HEK293 (cell line): ENCODE measurements at regions not wholly inside any gene's neighbourhood (a gene's known extent, or its start where the extent isn't known, plus 50 kb on each side); places are given as distances from the start of the nearest gene placed in this dataset.

Experiments used
- YY1 ChIP-seq: fragments of 450-650 bp; formaldehyde crosslinking; IDR thresholded peaks from 2 replicates; pipeline ENCODE4 v1.5.1; 2018; ENCODE audit warnings: missing biosample characterization, missing genetic modification characterization
- ZBTB1 ChIP-seq: fragments of 450-650 bp; formaldehyde crosslinking; IDR thresholded peaks from 2 replicates; pipeline ENCODE4 v1.5.1; 2016; ENCODE audit warnings: missing biosample characterization, missing genetic modification characterization
- ZFP69B ChIP-seq: fragments of 450-650 bp; formaldehyde crosslinking; IDR thresholded peaks from 2 replicates; pipeline ENCODE4 v1.5.1; 2016; ENCODE audit warnings: missing biosample characterization, missing genetic modification characterization
- ZNF175 ChIP-seq: fragments of 450-650 bp; formaldehyde crosslinking; IDR thresholded peaks from 2 replicates; pipeline ENCODE4 v1.5.1; 2016; ENCODE audit warnings: missing biosample characterization, missing genetic modification characterization
- ZNF221 ChIP-seq: fragments of 450-650 bp; formaldehyde crosslinking; IDR thresholded peaks from 2 replicates; pipeline ENCODE4 v1.5.1; 2017; ENCODE audit warnings: missing biosample characterization, missing genetic modification characterization, borderline replicate concordance
- ZNF23 ChIP-seq: fragments of 450-650 bp; formaldehyde crosslinking; IDR thresholded peaks from 2 replicates; pipeline ENCODE4 v1.5.1; 2016; ENCODE audit warnings: missing biosample characterization, missing genetic modification characterization, borderline replicate concordance
- TF ChIP-seq, protein P1 (sequence below): fragments of 450-650 bp; formaldehyde crosslinking; IDR thresholded peaks from 2 replicates; pipeline ENCODE4 v1.5.1; 2016; ENCODE audit warnings: missing biosample characterization, missing genetic modification characterization
- TF ChIP-seq, protein P2 (sequence below): fragments of 450-650 bp; formaldehyde crosslinking; IDR thresholded peaks from 2 replicates; pipeline ENCODE4 v1.5.1; 2017; ENCODE audit warnings: missing biosample characterization, mild to moderate bottlenecking, missing genetic modification characterization, moderate library complexity

DNA sequence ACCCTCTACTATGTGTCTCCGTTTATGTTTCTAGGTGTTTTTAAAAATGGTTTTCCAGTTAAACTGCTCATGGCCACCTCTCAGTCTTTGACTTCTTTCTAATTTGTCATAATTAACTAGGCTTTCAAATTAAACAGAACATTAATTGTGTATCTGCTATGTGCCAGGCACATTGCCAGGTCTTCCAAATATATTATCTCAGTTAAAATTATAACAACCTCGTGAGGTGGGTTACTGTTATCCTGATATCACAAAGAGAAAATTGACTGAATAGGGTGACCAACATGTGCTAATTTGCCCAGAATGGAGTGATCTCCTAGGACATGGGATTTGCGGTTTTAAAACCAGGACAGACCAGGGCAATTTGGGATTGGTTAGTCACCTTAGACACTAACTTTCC is 222.4 kb upstream of the TLE3 start:
- TF ChIP-seq, protein P1, sequence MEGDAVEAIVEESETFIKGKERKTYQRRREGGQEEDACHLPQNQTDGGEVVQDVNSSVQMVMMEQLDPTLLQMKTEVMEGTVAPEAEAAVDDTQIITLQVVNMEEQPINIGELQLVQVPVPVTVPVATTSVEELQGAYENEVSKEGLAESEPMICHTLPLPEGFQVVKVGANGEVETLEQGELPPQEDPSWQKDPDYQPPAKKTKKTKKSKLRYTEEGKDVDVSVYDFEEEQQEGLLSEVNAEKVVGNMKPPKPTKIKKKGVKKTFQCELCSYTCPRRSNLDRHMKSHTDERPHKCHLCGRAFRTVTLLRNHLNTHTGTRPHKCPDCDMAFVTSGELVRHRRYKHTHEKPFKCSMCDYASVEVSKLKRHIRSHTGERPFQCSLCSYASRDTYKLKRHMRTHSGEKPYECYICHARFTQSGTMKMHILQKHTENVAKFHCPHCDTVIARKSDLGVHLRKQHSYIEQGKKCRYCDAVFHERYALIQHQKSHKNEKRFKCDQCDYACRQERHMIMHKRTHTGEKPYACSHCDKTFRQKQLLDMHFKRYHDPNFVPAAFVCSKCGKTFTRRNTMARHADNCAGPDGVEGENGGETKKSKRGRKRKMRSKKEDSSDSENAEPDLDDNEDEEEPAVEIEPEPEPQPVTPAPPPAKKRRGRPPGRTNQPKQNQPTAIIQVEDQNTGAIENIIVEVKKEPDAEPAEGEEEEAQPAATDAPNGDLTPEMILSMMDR, result no peak
- no peak for TF ChIP-seq YY1
- TF ChIP-seq ZFP69B (tag by site-specific recombination), result no peak
- TF ChIP-seq ZNF23, result no peak
- TF ChIP-seq ZBTB1 (tag by site-specific recombination), result no peak
- no peak for TF ChIP-seq ZNF221 (tag by site-specific recombination)
- no peak for TF ChIP-seq ZNF175 (tag by site-specific recombination)
- TF ChIP-seq, protein P2, sequence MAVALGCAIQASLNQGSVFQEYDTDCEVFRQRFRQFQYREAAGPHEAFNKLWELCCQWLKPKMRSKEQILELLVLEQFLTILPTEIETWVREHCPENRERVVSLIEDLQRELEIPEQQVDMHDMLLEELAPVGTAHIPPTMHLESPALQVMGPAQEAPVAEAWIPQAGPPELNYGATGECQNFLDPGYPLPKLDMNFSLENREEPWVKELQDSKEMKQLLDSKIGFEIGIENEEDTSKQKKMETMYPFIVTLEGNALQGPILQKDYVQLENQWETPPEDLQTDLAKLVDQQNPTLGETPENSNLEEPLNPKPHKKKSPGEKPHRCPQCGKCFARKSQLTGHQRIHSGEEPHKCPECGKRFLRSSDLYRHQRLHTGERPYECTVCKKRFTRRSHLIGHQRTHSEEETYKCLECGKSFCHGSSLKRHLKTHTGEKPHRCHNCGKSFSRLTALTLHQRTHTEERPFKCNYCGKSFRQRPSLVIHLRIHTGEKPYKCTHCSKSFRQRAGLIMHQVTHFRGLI (tag by site-specific recombination), result no peak
